GM12878 (cell line): ENCODE measurements at regions not wholly inside any gene's neighbourhood (a gene's known extent, or its start where the extent isn't known, plus 50 kb on each side); places are given as distances from the start of the nearest gene placed in this dataset.

ENCODE experiments used
- BACH1 ChIP-seq: fragments of 450-650 bp; IDR thresholded peaks from 2 replicates; pipeline ENCODE4 v1.6.1; 2017; ENCODE audit warnings: mild to moderate bottlenecking, borderline replicate concordance
- BCL11A ChIP-seq: IDR thresholded peaks from 2 replicates; pipeline ENCODE4 v1.6.1; 2011; ENCODE audit warnings: low read depth, low read length
- BRCA1 ChIP-seq: IDR thresholded peaks from 2 replicates; pipeline ENCODE4 v1.6.1; 2011; ENCODE audit warnings: low read depth, low read length, improper control_type of control experiment
- CBFB ChIP-seq: IDR thresholded peaks from 2 replicates; pipeline ENCODE4 v1.6.1; 2016; ENCODE audit warnings: antibody characterized with exemption, low read depth
- CHD1 ChIP-seq: IDR thresholded peaks from 2 replicates; pipeline ENCODE4 v1.6.1; 2012; ENCODE audit warnings: low read depth, low read length, improper control_type of control experiment
- ETV6 ChIP-seq, 2 experiments: fragments of 450-650 bp in 1 of 2; IDR thresholded peaks in 1 of 2; conservative IDR thresholded peaks in 1 of 2; 2 replicates each; pipeline ENCODE4 v1.6.1; 2014; ENCODE audit warnings: antibody characterized with exemption in 1 of 2, borderline replicate concordance in 1 of 2, low read depth in 1 of 2, mild to moderate bottlenecking in 1 of 2, moderate library complexity in 1 of 2
- FOXK2 ChIP-seq: fragments of 450-650 bp; IDR thresholded peaks from 2 replicates; pipeline ENCODE4 v1.6.1; 2017; ENCODE audit warnings: mild to moderate bottlenecking, moderate library complexity
- JUND ChIP-seq: IDR thresholded peaks from 2 replicates; pipeline ENCODE4 v1.6.1; 2012; ENCODE audit warnings: low read depth, mild to moderate bottlenecking, low read length, improper control_type of control experiment, moderate library complexity
- KLF5 ChIP-seq: fragments of 450-650 bp; IDR thresholded peaks from 2 replicates; pipeline ENCODE4 v1.6.1; 2014; ENCODE audit warnings: mild to moderate bottlenecking; ENCODE audit not compliant: partially characterized antibody
- MEF2A ChIP-seq: IDR thresholded peaks from 2 replicates; pipeline ENCODE4 v1.6.1; 2011; ENCODE audit warnings: low read depth, mild to moderate bottlenecking, low read length, moderate library complexity; ENCODE audit not compliant: insufficient read depth
- MEF2B ChIP-seq: fragments of 450-650 bp; IDR thresholded peaks from 2 replicates; pipeline ENCODE4 v1.6.1; 2018; ENCODE audit warnings: mild to moderate bottlenecking, moderate library complexity; ENCODE audit not compliant: partially characterized antibody, poor library complexity, severe bottlenecking
- MTA3 ChIP-seq: IDR thresholded peaks from 2 replicates; pipeline ENCODE4 v1.6.1; 2012; ENCODE audit warnings: low read length, inconsistent platforms, borderline replicate concordance
- NFYB ChIP-seq: IDR thresholded peaks from 2 replicates; pipeline ENCODE4 v1.6.1; 2011; ENCODE audit warnings: low read depth, mild to moderate bottlenecking, low read length, improper control_type of control experiment, moderate library complexity; ENCODE audit not compliant: insufficient read depth
- NR2C2 ChIP-seq: IDR thresholded peaks from 2 replicates; pipeline ENCODE4 v1.6.1; 2011; ENCODE audit warnings: borderline replicate concordance, low read depth; ENCODE audit not compliant: control insufficient read depth, insufficient read length
- RELA ChIP-seq: fragments of 450-650 bp; IDR thresholded peaks from 2 replicates; pipeline ENCODE4 v1.8.0; 2014; ENCODE audit warnings: borderline replicate concordance; ENCODE audit not compliant: partially characterized antibody
- RUNX3 ChIP-seq: IDR thresholded peaks from 2 replicates; pipeline ENCODE4 v1.6.1; 2012; ENCODE audit warnings: low read length, inconsistent platforms
- TARDBP ChIP-seq: IDR thresholded peaks from 2 replicates; pipeline ENCODE4 v1.6.1; 2016; ENCODE audit warnings: borderline replicate concordance
- TCF7 ChIP-seq: IDR thresholded peaks from 2 replicates; pipeline ENCODE4 v1.6.1; 2014; ENCODE audit warnings: antibody characterized with exemption, borderline replicate concordance
- ZNF207 ChIP-seq: fragments of 450-650 bp; IDR thresholded peaks from 2 replicates; pipeline ENCODE4 v1.6.1; 2014; ENCODE audit warnings: antibody characterized with exemption, mild to moderate bottlenecking, borderline replicate concordance
- TF ChIP-seq, protein P1 (sequence below): fragments of 450-650 bp; formaldehyde crosslinking; IDR thresholded peaks from 2 replicates; pipeline ENCODE4 v1.4.0; 2022; ENCODE audit warnings: mild to moderate bottlenecking, moderate library complexity
- TF ChIP-seq, protein P2 (sequence below): fragments of 450-650 bp; IDR thresholded peaks from 2 replicates; pipeline ENCODE4 v1.6.1; 2017; ENCODE audit warnings: antibody characterized with exemption, mild to moderate bottlenecking, moderate library complexity
- TF ChIP-seq, protein P3 (sequence below): IDR thresholded peaks from 2 replicates; pipeline ENCODE4 v1.6.1; 2012; ENCODE audit warnings: low read depth, low read length, improper control_type of control experiment
- TF ChIP-seq, protein P4 (sequence below): IDR thresholded peaks from 2 replicates; pipeline ENCODE4 v1.6.1; 2011; ENCODE audit warnings: mild to moderate bottlenecking, low read depth, low read length, moderate library complexity; ENCODE audit not compliant: insufficient replicate concordance
- TF ChIP-seq, protein P5 (sequence below): IDR thresholded peaks from 2 replicates; pipeline ENCODE4 v1.6.1; 2012; ENCODE audit warnings: low read depth, low read length, improper control_type of control experiment

DNA sequence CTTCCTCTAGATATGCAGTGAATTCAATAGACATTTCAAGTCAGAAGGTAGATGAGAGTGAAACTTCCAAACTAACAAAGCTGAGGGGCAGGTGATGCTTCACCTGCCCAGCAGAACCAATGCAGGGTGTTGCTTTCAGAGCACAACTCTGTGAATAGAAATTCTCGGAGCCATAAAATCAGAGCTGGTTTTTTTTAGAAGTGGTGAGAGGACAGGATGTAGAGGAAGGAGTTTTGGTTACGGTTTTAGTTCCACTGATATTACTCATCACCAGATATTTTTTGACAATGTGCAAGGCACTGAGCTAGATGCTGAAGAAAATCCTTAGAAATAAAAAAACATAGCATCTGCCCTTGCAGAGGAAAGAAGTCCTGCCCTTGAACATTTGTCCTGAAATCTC, 62.2 kb downstream of the BMP4 start (continued):
- TF ChIP-seq NR2C2 (no peak), MTA3 (0 out of 2 replicates have a peak, but pooled peaks have one; percentile 68), JUND (no peak), MEF2A (peak; percentile 94), FOXK2 (no peak), NFYB (no peak), BRCA1 (no peak), KLF5 (no peak), TARDBP (no peak), RELA (no peak), ETV6 (conservative IDR thresholded peaks at IDR 0.05 in 1 of 2, IDR thresholded peaks at IDR 0.05 in 1 of 2; ENCODE audit: borderline replicate concordance in 1 of 2, low read depth in 1 of 2) (peak in 1 of 2 experiments; percentile 39; a peak in 1 of 4 replicates), CBFB (no peak), BCL11A (peak; percentile 24; the same call in 1 of the 2 replicates), RUNX3 (peak; percentile 95), ZNF207 (no peak), TCF7 (peak; percentile 50; the same call in 1 of the 2 replicates), MEF2B (no peak), CHD1 (no peak), BACH1 (no peak)
- TF ChIP-seq, protein P1, sequence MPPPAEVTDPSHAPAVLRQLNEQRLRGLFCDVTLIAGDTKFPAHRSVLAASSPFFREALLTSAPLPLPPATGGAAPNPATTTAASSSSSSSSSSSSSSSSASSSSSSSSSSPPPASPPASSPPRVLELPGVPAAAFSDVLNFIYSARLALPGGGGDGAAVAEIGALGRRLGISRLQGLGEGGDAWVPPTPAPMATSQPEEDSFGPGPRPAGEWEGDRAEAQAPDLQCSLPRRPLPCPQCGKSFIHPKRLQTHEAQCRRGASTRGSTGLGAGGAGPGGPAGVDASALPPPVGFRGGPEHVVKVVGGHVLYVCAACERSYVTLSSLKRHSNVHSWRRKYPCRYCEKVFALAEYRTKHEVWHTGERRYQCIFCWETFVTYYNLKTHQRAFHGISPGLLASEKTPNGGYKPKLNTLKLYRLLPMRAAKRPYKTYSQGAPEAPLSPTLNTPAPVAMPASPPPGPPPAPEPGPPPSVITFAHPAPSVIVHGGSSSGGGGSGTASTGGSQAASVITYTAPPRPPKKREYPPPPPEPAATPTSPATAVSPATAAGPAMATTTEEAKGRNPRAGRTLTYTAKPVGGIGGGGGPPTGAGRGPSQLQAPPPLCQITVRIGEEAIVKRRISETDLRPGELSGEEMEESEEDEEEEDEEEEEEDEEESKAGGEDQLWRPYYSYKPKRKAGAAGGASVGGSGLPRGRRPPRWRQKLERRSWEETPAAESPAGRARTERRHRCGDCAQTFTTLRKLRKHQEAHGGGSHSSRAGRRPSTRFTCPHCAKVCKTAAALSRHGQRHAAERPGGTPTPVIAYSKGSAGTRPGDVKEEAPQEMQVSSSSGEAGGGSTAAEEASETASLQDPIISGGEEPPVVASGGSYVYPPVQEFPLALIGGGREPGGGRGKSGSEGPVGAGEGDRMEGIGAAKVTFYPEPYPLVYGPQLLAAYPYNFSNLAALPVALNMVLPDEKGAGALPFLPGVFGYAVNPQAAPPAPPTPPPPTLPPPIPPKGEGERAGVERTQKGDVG (CRISPR knock-in tag) = no peak
- TF ChIP-seq, protein P2, sequence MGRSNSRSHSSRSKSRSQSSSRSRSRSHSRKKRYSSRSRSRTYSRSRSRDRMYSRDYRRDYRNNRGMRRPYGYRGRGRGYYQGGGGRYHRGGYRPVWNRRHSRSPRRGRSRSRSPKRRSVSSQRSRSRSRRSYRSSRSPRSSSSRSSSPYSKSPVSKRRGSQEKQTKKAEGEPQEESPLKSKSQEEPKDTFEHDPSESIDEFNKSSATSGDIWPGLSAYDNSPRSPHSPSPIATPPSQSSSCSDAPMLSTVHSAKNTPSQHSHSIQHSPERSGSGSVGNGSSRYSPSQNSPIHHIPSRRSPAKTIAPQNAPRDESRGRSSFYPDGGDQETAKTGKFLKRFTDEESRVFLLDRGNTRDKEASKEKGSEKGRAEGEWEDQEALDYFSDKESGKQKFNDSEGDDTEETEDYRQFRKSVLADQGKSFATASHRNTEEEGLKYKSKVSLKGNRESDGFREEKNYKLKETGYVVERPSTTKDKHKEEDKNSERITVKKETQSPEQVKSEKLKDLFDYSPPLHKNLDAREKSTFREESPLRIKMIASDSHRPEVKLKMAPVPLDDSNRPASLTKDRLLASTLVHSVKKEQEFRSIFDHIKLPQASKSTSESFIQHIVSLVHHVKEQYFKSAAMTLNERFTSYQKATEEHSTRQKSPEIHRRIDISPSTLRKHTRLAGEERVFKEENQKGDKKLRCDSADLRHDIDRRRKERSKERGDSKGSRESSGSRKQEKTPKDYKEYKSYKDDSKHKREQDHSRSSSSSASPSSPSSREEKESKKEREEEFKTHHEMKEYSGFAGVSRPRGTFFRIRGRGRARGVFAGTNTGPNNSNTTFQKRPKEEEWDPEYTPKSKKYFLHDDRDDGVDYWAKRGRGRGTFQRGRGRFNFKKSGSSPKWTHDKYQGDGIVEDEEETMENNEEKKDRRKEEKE = no peak
- TF ChIP-seq, protein P3, sequence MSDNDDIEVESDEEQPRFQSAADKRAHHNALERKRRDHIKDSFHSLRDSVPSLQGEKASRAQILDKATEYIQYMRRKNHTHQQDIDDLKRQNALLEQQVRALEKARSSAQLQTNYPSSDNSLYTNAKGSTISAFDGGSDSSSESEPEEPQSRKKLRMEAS = no peak
- TF ChIP-seq, protein P4, sequence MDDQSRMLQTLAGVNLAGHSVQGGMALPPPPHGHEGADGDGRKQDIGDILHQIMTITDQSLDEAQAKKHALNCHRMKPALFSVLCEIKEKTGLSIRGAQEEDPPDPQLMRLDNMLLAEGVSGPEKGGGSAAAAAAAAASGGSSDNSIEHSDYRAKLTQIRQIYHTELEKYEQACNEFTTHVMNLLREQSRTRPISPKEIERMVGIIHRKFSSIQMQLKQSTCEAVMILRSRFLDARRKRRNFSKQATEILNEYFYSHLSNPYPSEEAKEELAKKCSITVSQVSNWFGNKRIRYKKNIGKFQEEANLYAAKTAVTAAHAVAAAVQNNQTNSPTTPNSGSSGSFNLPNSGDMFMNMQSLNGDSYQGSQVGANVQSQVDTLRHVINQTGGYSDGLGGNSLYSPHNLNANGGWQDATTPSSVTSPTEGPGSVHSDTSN = no peak
- TF ChIP-seq, protein P5, sequence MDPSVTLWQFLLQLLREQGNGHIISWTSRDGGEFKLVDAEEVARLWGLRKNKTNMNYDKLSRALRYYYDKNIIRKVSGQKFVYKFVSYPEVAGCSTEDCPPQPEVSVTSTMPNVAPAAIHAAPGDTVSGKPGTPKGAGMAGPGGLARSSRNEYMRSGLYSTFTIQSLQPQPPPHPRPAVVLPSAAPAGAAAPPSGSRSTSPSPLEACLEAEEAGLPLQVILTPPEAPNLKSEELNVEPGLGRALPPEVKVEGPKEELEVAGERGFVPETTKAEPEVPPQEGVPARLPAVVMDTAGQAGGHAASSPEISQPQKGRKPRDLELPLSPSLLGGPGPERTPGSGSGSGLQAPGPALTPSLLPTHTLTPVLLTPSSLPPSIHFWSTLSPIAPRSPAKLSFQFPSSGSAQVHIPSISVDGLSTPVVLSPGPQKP = no peak
